ENCODE measurements at regions not wholly inside any gene's neighbourhood (a gene's known extent, or its start where the extent isn't known, plus 50 kb on each side); places are given as distances from the start of the nearest gene placed in this dataset.

DNA sequence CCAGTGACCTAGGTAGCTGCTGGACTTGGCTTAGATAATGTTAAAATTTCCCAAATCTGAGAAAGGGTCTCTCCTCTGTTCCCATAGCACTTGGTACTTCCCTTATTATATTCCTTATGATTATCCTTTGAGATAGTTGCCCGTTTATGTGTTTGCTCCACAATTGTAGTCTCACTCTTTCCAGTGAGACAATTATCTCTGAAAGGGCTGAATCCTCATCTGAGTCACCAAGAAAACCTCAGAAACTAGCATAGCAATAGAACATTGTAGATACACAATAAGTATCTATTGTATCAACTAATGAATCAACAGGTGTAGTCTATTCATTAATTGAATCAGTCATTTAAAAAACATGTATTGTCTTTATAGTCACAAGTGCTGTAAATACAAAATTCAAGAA is 119.1 kb upstream of the FAR2 start:
- TF ChIP-seq, protein P1, sequence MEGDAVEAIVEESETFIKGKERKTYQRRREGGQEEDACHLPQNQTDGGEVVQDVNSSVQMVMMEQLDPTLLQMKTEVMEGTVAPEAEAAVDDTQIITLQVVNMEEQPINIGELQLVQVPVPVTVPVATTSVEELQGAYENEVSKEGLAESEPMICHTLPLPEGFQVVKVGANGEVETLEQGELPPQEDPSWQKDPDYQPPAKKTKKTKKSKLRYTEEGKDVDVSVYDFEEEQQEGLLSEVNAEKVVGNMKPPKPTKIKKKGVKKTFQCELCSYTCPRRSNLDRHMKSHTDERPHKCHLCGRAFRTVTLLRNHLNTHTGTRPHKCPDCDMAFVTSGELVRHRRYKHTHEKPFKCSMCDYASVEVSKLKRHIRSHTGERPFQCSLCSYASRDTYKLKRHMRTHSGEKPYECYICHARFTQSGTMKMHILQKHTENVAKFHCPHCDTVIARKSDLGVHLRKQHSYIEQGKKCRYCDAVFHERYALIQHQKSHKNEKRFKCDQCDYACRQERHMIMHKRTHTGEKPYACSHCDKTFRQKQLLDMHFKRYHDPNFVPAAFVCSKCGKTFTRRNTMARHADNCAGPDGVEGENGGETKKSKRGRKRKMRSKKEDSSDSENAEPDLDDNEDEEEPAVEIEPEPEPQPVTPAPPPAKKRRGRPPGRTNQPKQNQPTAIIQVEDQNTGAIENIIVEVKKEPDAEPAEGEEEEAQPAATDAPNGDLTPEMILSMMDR (IDR thresholded peaks at IDR 0.05; ENCODE audit: low read length) = no peak
- TF ChIP-seq EZH2 (IDR thresholded peaks at IDR 0.05; ENCODE audit: borderline replicate concordance, low read length) = no peak
